Adrenal gland (tissue), 9 donors: ENCODE measurements at regions not wholly inside any gene's neighbourhood (a gene's known extent, or its start where the extent isn't known, plus 50 kb on each side); places are given as distances from the start of the nearest gene placed in this dataset.

Experiments
- DNase-seq, 7 donors: peaks; one replicate each; pipeline ENCODE4 v3.0.0-alpha.2; 2019 to 2020
- H3K27ac ChIP-seq, 5 donors: fragments of 200-600 bp; sonication (generic) in 4 of 5; 1 replicate in 3 of 5; 2 replicates in 2 of 5; pipeline versions ENCODE4 v1.5.1 to v1.8.0; 2016 to 2020; ENCODE audit warnings: mild to moderate bottlenecking in 1 of 5
- H3K27me3 ChIP-seq: fragments of 200-600 bp; 2 replicates; pipeline ENCODE4 v1.8.0; 2021
- H3K36me3 ChIP-seq, 2 donors: fragments of 200-600 bp; replicated peaks in 1 of 2; 1 replicate in 1 of 2; 2 replicates in 1 of 2; pipeline versions ENCODE4 v1.5.1 to v1.8.0; 2018 to 2022
- H3K4me1 ChIP-seq, 2 donors: fragments of 200-600 bp; replicated peaks in 1 of 2; 1 replicate in 1 of 2; 2 replicates in 1 of 2; pipeline versions ENCODE4 v1.5.1 to v1.8.0; 2018 to 2021
- H3K4me3 ChIP-seq, 4 donors: fragments of 200-600 bp; sonication (generic) in 3 of 4; one replicate each; pipeline ENCODE4 v1.5.1; 2016 to 2018
- H3K9me3 ChIP-seq, 3 donors: fragments of 200-600 bp; sonication (generic) in 1 of 3; replicated peaks in 1 of 3; 1 replicate in 2 of 3; 2 replicates in 1 of 3; pipeline versions ENCODE4 v1.5.1 to v1.8.0; 2016 to 2021
- CTCF ChIP-seq, 6 experiments: fragments of 450-650 bp in 4 of 6; fragments of 200-600 bp in 2 of 6; sonication (generic) in 1 of 6; IDR thresholded peaks; 1 replicate in 5 of 6; 2 replicates in 1 of 6; pipeline versions ENCODE4 v1.5.1 to v1.8.0; 2016 to 2021; ENCODE audit warnings: antibody characterized with exemption in 6 of 6, mild to moderate bottlenecking in 2 of 6, moderate library complexity in 1 of 6
- POLR2A ChIP-seq, 2 donors: fragments of 450-650 bp; IDR thresholded peaks; one replicate each; pipeline ENCODE4 v1.6.1; 2017; ENCODE audit warnings: antibody characterized with exemption in 2 of 2, mild to moderate bottlenecking in 2 of 2, moderate library complexity in 1 of 2
- WGBS, 4 donors: extraction: QIAGEN DNeasy Blood & Tissue Kit in 2 of 4; methylation state at CpG; one replicate each; pipeline versions ENCODE4 v1.1.5 to v1.1.7; 2013 to 2017; 5-methylcytosine and 5-hydroxymethylcytosine counted together
- intact Hi-C, 2 donors: fragments of 100-400 bp; cut with DNase I; formaldehyde crosslinking; loops; one replicate each; pipeline versions ENCODE4 v1.14.1 to v1.15.0; 2022 to 2023
- donor health status: healthy with polysubstance abuse.
- donor health status: Bipolar disorder and iron deficiency.
- donor health status: DM: yes; HTN: yes; CAD: no.
- donor health status: DM: no; HTN: no; CAD: no.
- donor health status: DM: no; HTN: no; CAD: no.

DNA sequence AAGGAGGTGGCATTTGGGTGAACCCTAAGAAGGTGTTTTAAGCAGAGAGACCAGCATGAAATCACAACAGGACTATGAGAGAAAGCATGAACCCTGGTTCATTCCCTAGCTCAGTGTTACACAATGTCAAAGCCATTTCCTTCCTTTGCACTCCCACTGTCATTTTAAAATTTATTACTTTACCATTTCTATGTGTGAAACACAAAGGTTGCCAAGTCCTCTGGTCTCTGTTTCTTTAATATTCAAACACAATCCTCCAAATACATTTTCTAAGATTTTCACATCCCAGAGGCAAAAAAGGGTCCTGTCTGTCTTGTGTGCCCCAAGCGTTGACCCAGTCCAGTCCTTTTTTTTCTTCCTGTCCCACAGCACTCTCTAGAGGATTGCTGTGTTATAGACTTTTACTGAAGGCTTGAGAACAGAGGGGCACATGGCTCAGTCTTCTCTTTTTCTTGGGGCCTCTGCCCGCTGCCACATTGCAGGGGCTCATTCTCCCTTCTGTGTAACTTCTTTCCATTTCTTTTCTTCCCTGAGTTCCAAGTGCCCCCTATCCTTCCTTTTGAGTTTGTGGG is 78.6 kb upstream of the SLC28A3 start:
- no peaks in the 10 kb centered on the region for H3K9me3 ChIP-seq
- H3K27me3 ChIP-seq: no peaks in the 10 kb centered on the region
- H3K4me1 ChIP-seq: no peaks in the 10 kb centered on the region
- no peak overlapping the region for H3K4me3 ChIP-seq
- no peaks in the 10 kb centered on the region for H3K36me3 ChIP-seq
- intact Hi-C loops: no loop called here
- TF ChIP-seq CTCF (IDR thresholded peaks at IDR 0.05) (peak in 3 of 6 experiments; percentile 17 to 33 (median 25)), POLR2A (IDR thresholded peaks at IDR 0.05) (no peak)
- H3K27ac ChIP-seq: no peak overlapping the region
- no peak for DNase-seq
- 31 to 42% (median 34%) methylated on average over 2 of the region's 2 CpGs for WGBS, 4 donors

DNA sequence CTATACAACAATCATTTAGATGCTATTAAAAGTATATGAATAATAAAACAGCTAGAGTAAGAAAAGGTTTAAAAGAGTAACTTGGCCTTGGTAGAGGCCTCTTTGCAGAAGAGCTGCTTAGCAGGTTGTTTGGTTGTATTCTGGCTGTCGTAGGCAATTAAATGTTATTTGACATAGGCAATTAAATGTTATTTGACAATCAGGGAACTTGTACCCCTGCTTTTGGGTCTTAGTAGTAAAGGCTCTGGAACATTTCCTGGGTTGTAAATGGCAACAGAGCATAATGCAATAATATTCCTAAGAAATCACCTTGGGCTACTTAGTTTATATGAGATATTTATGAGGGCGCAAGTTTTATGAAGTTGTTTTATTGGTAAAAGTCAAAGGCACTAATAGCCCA is 84.4 kb upstream of the SLC28A3 start:
- intact Hi-C loops: no loop called here
- DNase-seq: no peak
- Histone ChIP-seq H3K27me3 (no peaks in the 10 kb centered on the region), H3K36me3 (no peaks in the 10 kb centered on the region), H3K4me3 (no peak overlapping the region), H3K27ac (no peak overlapping the region), H3K9me3 (no peaks in the 10 kb centered on the region), H3K4me1 (no peaks in the 10 kb centered on the region)
- TF ChIP-seq POLR2A (IDR thresholded peaks at IDR 0.05): no peak
- no peak for TF ChIP-seq CTCF (IDR thresholded peaks at IDR 0.05)
- 78 to 100% (median 99%) methylated on average over 2 of the region's 2 CpGs for WGBS, 4 donors

DNA sequence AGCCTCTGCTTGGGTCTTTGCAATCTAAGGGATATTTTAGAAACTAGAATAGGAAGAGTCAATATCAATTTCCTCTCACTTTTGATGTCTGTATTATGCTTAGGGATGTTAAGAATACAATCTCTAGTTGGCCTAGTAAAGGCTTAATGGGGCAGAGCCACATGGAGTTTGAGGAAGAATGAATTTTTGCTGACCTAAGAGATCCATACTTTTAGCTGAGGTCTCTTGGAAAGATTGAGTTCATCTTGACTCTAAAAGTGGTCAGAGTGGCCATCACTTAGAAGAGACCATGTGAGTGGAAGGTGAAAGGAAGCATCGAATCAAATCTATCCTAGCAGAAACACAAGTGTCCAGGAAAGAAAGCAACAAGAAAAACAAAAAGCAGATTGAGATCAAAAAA is 92.2 kb upstream of the SLC28A3 start:
- intact Hi-C loops: no loop called here
- no peaks in the 10 kb centered on the region for H3K4me1 ChIP-seq
- DNase-seq: no peak
- H3K27ac ChIP-seq: no peak overlapping the region
- no peaks in the 10 kb centered on the region for H3K9me3 ChIP-seq
- H3K27me3 ChIP-seq: no peaks in the 10 kb centered on the region
- no peak overlapping the region for H3K4me3 ChIP-seq
- WGBS, 4 donors: 76 to 96% (median 85%) methylated on average over 1 of the region's 1 CpG
- no peaks in the 10 kb centered on the region for H3K36me3 ChIP-seq
- TF ChIP-seq POLR2A (IDR thresholded peaks at IDR 0.05) (no peak), CTCF (IDR thresholded peaks at IDR 0.05) (no peak)

DNA sequence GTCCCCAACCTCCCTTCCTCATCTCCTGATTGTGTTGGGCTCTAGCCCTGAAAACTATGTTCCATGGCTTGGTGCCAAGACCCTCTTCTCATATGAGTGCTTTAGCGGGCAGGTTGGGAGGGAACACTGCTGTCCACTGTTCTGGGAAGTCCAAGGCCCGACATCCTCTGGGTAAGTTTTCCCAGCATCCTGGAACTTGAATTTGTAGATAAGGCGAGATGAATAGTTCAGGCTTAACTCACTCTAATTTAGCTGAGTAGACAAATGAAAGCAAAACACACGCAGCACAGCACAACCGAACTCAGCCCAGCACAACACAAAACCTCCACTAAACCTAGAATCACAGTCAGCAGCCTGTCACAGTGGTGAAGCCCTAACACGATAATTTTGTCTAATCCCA is 95.3 kb upstream of the SLC28A3 start:
- 61 to 79% (median 66%) methylated on average over 6 of the region's 6 CpGs for WGBS, 4 donors
- TF ChIP-seq CTCF (IDR thresholded peaks at IDR 0.05) (no peak), POLR2A (IDR thresholded peaks at IDR 0.05) (no peak)
- Histone ChIP-seq H3K4me1 (no peaks in the 10 kb centered on the region), H3K27ac (no peak overlapping the region), H3K27me3 (no peaks in the 10 kb centered on the region), H3K4me3 (no peak overlapping the region), H3K36me3 (no peaks in the 10 kb centered on the region), H3K9me3 (no peaks in the 10 kb centered on the region)
- intact Hi-C loops: no loop called here
- no peak for DNase-seq
